ENCODE measurements at regions not wholly inside any gene's neighbourhood (a gene's known extent, or its start where the extent isn't known, plus 50 kb on each side); places are given as distances from the start of the nearest gene placed in this dataset.

GRCh38 chr6:77038807-77039206 lies 424.5 kb downstream of the HTR1B start:
- Mint-ChIP-seq H3K9me3 (peaks cover 6 to 30% (median 19%) of the 10 kb centered on the region in 8 donors), H3K4me1 (no peaks in the 10 kb centered on the region), H3K4me3 (no peak overlapping the region), H3K27me3 (no peaks in the 10 kb centered on the region), H3K27ac (no peak overlapping the region), H3K36me3 (no peaks in the 10 kb centered on the region)
- H3K27ac ChIP-seq (ENCODE audit: low read depth, low read length), result no peak overlapping the region
- no peaks in the 10 kb centered on the region for H3K36me3 ChIP-seq (ENCODE audit: insufficient read depth, low read length)
- ChIA-PET POLR2A (ENCODE audit: partially characterized antibody) (no interaction called here), CTCF (ENCODE audit: partially characterized antibody) (no interaction called here)
- peaks cover 0 to 3% of the 10 kb centered on the region in 2 donors for H3K9me3 ChIP-seq (ENCODE audit: control insufficient read depth in 1 of 2, low read length in 2 of 2)
- no peak overlapping the region for H3K4me3 ChIP-seq (ENCODE audit: low read length in 2 of 2)
- H3K27me3 ChIP-seq (ENCODE audit: insufficient read depth, low read length), result no peaks in the 10 kb centered on the region
- intact Hi-C loops (cut with micrococcal nuclease), result no loop called here
- H3K4me1 ChIP-seq (ENCODE audit: insufficient read depth, low read length), result no peaks in the 10 kb centered on the region
- no peak for DNase-seq

GRCh38 chr6:77037439-77037838 lies 425.9 kb downstream of the HTR1B start:
- ChIA-PET CTCF (ENCODE audit: partially characterized antibody) (no interaction called here), POLR2A (ENCODE audit: partially characterized antibody) (no interaction called here)
- no peak for DNase-seq
- Mint-ChIP-seq H3K27me3 (no peaks in the 10 kb centered on the region), H3K9me3 (peaks cover 5 to 30% (median 19%) of the 10 kb centered on the region in 8 donors), H3K4me3 (no peak overlapping the region), H3K27ac (no peak overlapping the region), H3K4me1 (no peaks in the 10 kb centered on the region), H3K36me3 (no peaks in the 10 kb centered on the region)
- no peaks in the 10 kb centered on the region for H3K36me3 ChIP-seq (ENCODE audit: insufficient read depth, low read length)
- no peak overlapping the region for H3K27ac ChIP-seq (ENCODE audit: low read depth, low read length)
- no peaks in the 10 kb centered on the region for H3K9me3 ChIP-seq (ENCODE audit: control insufficient read depth in 1 of 2, low read length in 2 of 2)
- no peak overlapping the region for H3K4me3 ChIP-seq (ENCODE audit: low read length in 2 of 2)
- no peaks in the 10 kb centered on the region for H3K27me3 ChIP-seq (ENCODE audit: insufficient read depth, low read length)
- intact Hi-C loops (cut with micrococcal nuclease), result no loop called here
- no peaks in the 10 kb centered on the region for H3K4me1 ChIP-seq (ENCODE audit: insufficient read depth, low read length)

- Mint-ChIP-seq H3K27me3 (no peaks in the 10 kb centered on the region), H3K4me3 (no peak overlapping the region), H3K4me1 (no peaks in the 10 kb centered on the region), H3K36me3 (no peaks in the 10 kb centered on the region), H3K9me3 (peaks cover 5 to 30% (median 18%) of the 10 kb centered on the region in 8 donors), H3K27ac (no peak overlapping the region)
- POLR2A ChIA-PET (ENCODE audit: partially characterized antibody), result no interaction called here
- Histone ChIP-seq H3K36me3 (ENCODE audit: insufficient read depth, low read length) (no peaks in the 10 kb centered on the region), H3K27ac (ENCODE audit: low read depth, low read length) (no peak overlapping the region), H3K9me3 (ENCODE audit: control insufficient read depth in 1 of 2, low read length in 2 of 2) (no peaks in the 10 kb centered on the region), H3K4me3 (ENCODE audit: low read length in 2 of 2) (no peak overlapping the region), H3K27me3 (ENCODE audit: insufficient read depth, low read length) (no peaks in the 10 kb centered on the region), H3K4me1 (ENCODE audit: insufficient read depth, low read length) (no peaks in the 10 kb centered on the region)
- CTCF ChIA-PET (ENCODE audit: partially characterized antibody), result no interaction called here
- intact Hi-C loops (cut with micrococcal nuclease), result no loop called here
- no peak for DNase-seq
Measured at GRCh38 chr6:77036400-77036799, 426.9 kb downstream of the HTR1B start.

- ChIA-PET CTCF (ENCODE audit: partially characterized antibody) (no interaction called here), POLR2A (ENCODE audit: partially characterized antibody) (no interaction called here)
- Mint-ChIP-seq H3K27ac (no peak overlapping the region), H3K9me3 (peaks cover 5 to 29% (median 14%) of the 10 kb centered on the region in 8 donors), H3K4me1 (no peaks in the 10 kb centered on the region), H3K4me3 (no peak overlapping the region), H3K27me3 (no peaks in the 10 kb centered on the region), H3K36me3 (no peaks in the 10 kb centered on the region)
- Histone ChIP-seq H3K9me3 (ENCODE audit: control insufficient read depth in 1 of 2, low read length in 2 of 2) (no peaks in the 10 kb centered on the region), H3K4me3 (ENCODE audit: low read length in 2 of 2) (no peak overlapping the region), H3K27ac (ENCODE audit: low read depth, low read length) (no peak overlapping the region), H3K4me1 (ENCODE audit: insufficient read depth, low read length) (no peaks in the 10 kb centered on the region), H3K36me3 (ENCODE audit: insufficient read depth, low read length) (no peaks in the 10 kb centered on the region), H3K27me3 (ENCODE audit: insufficient read depth, low read length) (no peaks in the 10 kb centered on the region)
- intact Hi-C loops (cut with micrococcal nuclease), result no loop called here
- DNase-seq, result no peak
Measured at GRCh38 chr6:77034161-77034560, 429.1 kb downstream of the HTR1B start.

GRCh38 chr6:77030929-77031674 lies 432.2 kb downstream of the HTR1B start:
- CTCF ChIA-PET (ENCODE audit: partially characterized antibody), result no interaction called here
- intact Hi-C loops (cut with micrococcal nuclease), result no loop called here
- H3K27me3 Mint-ChIP-seq, result no peaks in the 10 kb centered on the region

GRCh38 chr6:77026341-77026740 lies 436.9 kb downstream of the HTR1B start:
- Histone ChIP-seq H3K27me3 (ENCODE audit: insufficient read depth, low read length) (no peaks in the 10 kb centered on the region), H3K36me3 (ENCODE audit: insufficient read depth, low read length) (no peaks in the 10 kb centered on the region), H3K9me3 (ENCODE audit: control insufficient read depth in 1 of 2, low read length in 2 of 2) (no peaks in the 10 kb centered on the region), H3K4me3 (ENCODE audit: low read length in 2 of 2) (no peak overlapping the region), H3K4me1 (ENCODE audit: insufficient read depth, low read length) (no peaks in the 10 kb centered on the region), H3K27ac (ENCODE audit: low read depth, low read length) (no peak overlapping the region)
- Mint-ChIP-seq H3K9me3 (peaks cover 0 to 5% (median 0%) of the 10 kb centered on the region in 8 donors), H3K27me3 (no peaks in the 10 kb centered on the region), H3K4me3 (no peak overlapping the region), H3K36me3 (no peaks in the 10 kb centered on the region), H3K27ac (no peak overlapping the region), H3K4me1 (no peaks in the 10 kb centered on the region)
- intact Hi-C loops (cut with micrococcal nuclease), result no loop called here
- ChIA-PET POLR2A (ENCODE audit: partially characterized antibody) (no interaction called here), CTCF (ENCODE audit: partially characterized antibody) (no interaction called here)
- no peak for DNase-seq

More at GRCh38 chr6:77030929-77031674, 432.2 kb downstream of the HTR1B start:
- H3K4me1 Mint-ChIP-seq, result no peaks in the 10 kb centered on the region
- Histone ChIP-seq H3K4me3 (ENCODE audit: low read length in 2 of 2) (no peak overlapping the region), H3K27ac (ENCODE audit: low read depth, low read length) (no peak overlapping the region), H3K27me3 (ENCODE audit: insufficient read depth, low read length) (no peaks in the 10 kb centered on the region), H3K36me3 (ENCODE audit: insufficient read depth, low read length) (no peaks in the 10 kb centered on the region), H3K4me1 (ENCODE audit: insufficient read depth, low read length) (no peaks in the 10 kb centered on the region), H3K9me3 (ENCODE audit: control insufficient read depth in 1 of 2, low read length in 2 of 2) (no peaks in the 10 kb centered on the region)
- POLR2A ChIA-PET (ENCODE audit: partially characterized antibody), result no interaction called here
- no peak overlapping the region for H3K27ac Mint-ChIP-seq
- peaks cover 0 to 15% (median 4%) of the 10 kb centered on the region in 8 donors for H3K9me3 Mint-ChIP-seq
- no peaks in the 10 kb centered on the region for H3K36me3 Mint-ChIP-seq
- no peak overlapping the region for H3K4me3 Mint-ChIP-seq
- no peak for DNase-seq

- CTCF ChIA-PET (ENCODE audit: partially characterized antibody), result no interaction called here
Measured at GRCh38 chr6:77025736-77026223, 437.5 kb downstream of the HTR1B start.

More at GRCh38 chr6:77025736-77026223, 437.5 kb downstream of the HTR1B start:
- DNase-seq, result no peak
- Mint-ChIP-seq H3K27me3 (no peaks in the 10 kb centered on the region), H3K4me3 (no peak overlapping the region), H3K9me3 (peaks cover 0 to 5% (median 0%) of the 10 kb centered on the region in 8 donors), H3K4me1 (no peaks in the 10 kb centered on the region), H3K27ac (no peak overlapping the region), H3K36me3 (no peaks in the 10 kb centered on the region)
- POLR2A ChIA-PET (ENCODE audit: partially characterized antibody), result no interaction called here
- Histone ChIP-seq H3K4me3 (ENCODE audit: low read length in 2 of 2) (no peak overlapping the region), H3K36me3 (ENCODE audit: insufficient read depth, low read length) (no peaks in the 10 kb centered on the region), H3K27ac (ENCODE audit: low read depth, low read length) (no peak overlapping the region), H3K27me3 (ENCODE audit: insufficient read depth, low read length) (no peaks in the 10 kb centered on the region), H3K9me3 (ENCODE audit: control insufficient read depth in 1 of 2, low read length in 2 of 2) (no peaks in the 10 kb centered on the region), H3K4me1 (ENCODE audit: insufficient read depth, low read length) (no peaks in the 10 kb centered on the region)
- intact Hi-C loops (cut with micrococcal nuclease), result no loop called here

Measured in CD4-positive, alpha-beta memory T cell (primary cell).